ENCODE measurements at regions not wholly inside any gene's neighbourhood (a gene's known extent, or its start where the extent isn't known, plus 50 kb on each side); places are given as distances from the start of the nearest gene placed in this dataset.

DNA sequence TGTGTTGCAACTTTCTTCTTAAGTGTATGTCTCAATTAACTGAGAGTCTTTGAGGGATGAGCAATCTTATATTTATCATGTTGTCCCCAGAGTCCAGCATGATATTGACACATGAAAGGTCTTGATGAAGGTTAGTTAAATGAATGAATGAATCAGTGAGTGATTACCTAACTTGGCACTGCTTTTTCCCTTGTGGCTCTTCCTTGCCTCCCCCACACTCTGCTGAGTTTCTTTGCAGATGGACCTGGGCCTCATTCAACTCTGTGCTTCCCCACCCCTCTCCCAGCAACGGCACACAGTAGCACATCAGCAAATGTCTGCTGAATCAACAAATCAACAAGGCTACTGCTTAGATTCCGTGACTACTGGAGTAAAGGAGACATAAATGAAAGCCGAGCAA lies 235.1 kb upstream of the CXCL12 start:
- DNase-seq = no peak

GRCh38 chr10:44627591-44628354 lies 242.9 kb upstream of the CXCL12 start:
- no peak for DNase-seq

GRCh38 chr10:44628921-44629320 lies 244.0 kb upstream of the CXCL12 start:
- DNase-seq = no peak

- DNase-seq = no peak
Observed at GRCh38 chr10:44635176-44635575, 250.3 kb upstream of the CXCL12 start.

DNA sequence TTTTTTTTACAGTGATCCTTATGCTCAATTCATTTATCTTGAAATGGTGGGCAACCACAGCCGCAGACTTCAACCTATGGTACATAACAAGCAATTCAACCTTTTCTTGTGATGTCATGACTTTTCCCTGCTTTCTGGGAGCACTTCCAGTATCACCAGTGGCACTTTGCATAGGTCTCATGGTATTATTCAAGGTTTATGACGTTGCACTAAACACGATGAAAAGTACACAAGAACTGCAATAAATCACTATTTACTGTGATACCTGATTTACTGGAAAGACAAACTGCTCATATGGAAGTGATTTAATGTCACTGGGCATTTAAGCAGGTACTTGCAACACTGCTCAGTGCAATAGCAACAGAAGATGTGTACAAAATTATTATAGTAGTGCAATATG lies 251.7 kb upstream of the CXCL12 start:
- no peak for DNase-seq

GRCh38 chr10:44640429-44640828 lies 255.5 kb upstream of the CXCL12 start:
- DNase-seq = no peak

DNA sequence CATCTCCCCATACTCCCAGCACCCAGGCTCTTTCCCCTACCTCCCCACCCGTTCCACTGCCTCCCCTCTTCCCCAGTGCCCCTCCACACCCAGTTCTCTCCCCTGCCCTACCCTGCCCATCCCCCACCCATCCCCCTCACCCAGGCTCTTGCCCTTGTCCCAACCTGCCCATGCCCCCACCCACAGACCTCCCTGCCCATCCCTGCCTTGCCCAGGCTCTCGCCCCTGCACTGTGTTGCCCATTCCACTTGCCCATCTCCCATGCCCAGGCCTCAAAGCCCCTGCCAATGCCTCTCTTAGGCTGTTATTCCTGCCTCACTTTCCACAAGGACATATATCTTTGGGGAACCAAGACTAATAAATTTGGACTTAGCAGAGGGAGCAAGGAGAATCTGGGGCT lies 262.6 kb upstream of the CXCL12 start:
- no peak for DNase-seq

GRCh38 chr10:44647877-44648542 lies 263.1 kb upstream of the CXCL12 start:
- DNase-seq = no peak

GRCh38 chr10:44650691-44651661 lies 260.2 kb upstream of the TMEM72 start:
- peak; percentile 63 for DNase-seq

DNA sequence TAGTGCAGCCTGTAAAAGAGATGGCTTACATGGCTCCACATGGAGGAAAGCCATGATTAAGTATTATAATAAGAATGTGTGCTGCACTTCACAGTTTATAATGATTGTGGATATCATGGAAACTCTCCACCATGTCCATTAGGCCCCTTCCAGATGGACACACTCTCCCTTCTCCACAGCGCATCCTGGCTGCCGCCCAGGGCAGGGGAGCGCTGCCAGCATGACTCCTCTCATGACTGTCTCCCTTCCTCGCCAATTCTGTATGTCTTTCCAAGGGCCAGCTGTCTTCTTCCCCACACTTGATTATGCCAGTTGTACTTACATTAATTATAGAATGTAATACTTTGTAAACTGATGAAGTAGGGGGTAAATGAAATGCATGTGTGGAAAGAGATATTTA lies 259.3 kb upstream of the TMEM72 start:
- peak; percentile 72 for DNase-seq

DNA sequence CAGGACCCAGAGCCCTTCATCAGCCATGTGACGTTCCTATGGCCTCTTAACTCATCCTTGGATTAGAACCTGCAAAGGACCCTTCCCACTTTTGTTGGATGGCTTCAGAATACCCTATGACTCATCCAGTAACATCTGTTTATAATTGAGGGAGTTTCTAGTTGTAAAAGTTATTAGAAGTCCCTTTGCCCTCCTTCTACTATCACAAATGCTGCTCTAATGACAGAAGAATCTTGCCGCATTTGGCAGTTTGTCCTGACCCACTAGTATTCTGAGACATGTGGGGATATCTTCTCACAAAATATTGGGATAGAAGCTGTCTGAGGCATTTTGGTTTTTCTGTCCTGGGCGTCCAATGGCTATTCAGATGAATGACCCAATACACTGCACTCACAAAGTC lies 251.8 kb upstream of the TMEM72 start:
- DNase-seq = no peak

GRCh38 chr10:44660271-44660670 lies 250.9 kb upstream of the TMEM72 start:
- no peak for DNase-seq

GRCh38 chr10:44662051-44662450 lies 249.1 kb upstream of the TMEM72 start:
- DNase-seq = no peak

GRCh38 chr10:44668336-44668735 lies 242.8 kb upstream of the TMEM72 start:
- DNase-seq = no peak

DNA sequence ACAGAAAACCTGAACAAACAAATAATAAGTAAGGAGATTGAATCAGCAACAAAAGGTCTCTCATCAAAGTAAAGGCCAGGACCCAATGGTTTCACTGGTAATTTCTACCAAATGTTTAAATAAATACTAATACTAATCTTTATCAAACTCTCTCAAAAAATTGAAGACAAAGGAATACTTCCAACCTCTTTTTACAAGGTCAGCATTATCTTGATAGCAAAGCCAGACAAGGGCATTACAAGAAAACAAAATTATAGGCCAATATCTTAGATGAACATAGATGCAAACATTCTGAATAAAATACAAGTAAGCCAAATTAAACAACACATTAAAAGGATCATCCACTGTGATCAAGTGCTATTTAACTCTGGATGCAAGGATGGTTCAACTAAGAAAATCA lies 239.8 kb upstream of the TMEM72 start:
- DNase-seq = no peak

DNA sequence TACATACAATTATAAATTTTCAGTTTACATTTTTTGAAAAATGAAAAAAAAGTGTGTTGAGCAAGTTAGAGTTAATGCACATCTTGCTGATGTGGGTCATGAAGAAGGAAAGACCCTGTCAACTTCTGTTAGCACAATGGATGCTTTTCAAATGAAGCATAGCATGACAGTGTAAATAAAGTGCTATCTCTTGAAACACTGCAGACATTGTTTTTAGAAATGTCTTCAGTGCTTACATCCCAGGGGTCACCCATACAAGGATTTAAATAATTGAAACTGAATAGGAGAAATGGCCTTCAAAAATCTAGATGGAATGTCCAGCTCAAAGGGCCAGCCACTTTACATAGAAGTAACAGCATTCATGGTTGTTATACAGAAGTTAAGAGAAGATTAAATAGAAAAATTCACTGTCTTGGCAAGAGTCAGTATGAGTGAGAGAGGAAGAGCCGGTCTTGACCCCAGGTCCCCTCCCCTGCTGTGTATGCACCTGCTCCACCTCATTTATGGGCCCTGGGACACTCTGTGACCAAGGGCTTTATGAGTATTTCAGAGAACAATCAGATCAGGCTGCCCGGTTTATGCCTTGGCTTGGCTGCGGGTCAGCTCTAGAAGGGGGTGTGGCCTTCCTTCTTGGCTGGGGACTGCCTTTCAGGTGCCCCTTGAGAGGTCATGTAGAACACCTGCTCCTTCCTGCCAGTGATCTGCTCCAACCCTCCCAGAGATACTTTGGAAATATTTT lies 237.7 kb upstream of the TMEM72 start:
- no peak for DNase-seq

DNA sequence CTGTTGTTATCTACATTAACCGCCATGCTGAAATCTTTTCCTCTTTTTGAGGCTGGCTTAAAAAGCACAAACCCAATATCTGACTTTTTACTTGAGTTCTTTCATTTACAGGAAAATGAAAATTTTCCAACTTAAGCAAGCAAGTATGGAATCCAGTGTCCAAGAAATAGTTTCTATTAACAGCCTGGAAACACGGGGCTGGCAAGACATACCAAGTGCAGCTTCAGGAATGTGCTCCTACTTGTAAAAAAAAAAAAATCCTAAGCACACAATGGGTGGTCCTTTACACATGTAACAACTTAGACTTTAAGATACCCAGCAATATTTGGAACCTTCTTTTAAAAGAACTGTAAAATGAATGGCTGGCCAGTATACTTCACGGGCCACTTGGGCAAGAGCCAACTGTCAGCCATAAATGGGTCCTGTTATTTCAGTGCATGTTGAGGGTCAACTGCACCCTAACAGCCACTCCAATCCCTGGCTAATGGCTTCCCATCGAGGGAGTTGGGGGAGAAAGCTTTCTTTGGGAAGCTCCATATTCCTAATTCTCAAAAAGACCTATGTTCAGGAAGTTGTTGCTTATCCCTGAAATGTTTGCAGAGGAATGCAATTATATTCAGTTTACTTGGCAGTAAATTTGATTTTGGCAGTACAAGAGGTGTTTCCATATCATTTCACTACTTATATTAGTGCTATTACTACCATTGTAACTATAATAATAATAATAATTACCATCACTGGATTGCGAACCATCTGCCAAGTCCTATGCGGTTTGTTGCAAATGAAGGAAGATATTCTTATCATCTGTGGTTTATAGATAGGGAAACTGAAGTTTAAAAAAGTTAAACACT lies 236.4 kb upstream of the TMEM72 start:
- DNase-seq = no peak

GRCh38 chr10:44675387-44675874 lies 235.7 kb upstream of the TMEM72 start:
- DNase-seq = no peak

DNA sequence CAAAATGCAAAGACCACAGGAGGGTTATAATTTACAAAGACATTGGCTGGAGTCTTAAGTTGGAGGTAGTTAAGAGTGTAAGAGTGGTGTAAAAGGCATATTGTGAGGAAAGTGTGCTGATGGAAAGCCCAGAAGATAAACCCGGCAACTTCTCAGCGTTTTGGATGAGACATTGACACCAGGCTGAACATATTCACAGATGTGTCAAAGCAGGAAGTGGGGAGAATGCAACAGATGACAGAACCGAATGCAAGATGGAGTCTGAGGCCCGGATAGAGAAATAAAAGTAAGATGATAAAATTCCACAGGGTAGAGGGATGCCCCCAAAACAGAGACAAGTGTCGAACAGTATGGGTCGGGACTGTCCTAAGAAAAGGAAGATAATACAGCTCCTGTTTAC lies 230.4 kb upstream of the TMEM72 start:
- no peak for DNase-seq

- DNase-seq = no peak
Observed at GRCh38 chr10:44682507-44682906, 228.6 kb upstream of the TMEM72 start.

DNA sequence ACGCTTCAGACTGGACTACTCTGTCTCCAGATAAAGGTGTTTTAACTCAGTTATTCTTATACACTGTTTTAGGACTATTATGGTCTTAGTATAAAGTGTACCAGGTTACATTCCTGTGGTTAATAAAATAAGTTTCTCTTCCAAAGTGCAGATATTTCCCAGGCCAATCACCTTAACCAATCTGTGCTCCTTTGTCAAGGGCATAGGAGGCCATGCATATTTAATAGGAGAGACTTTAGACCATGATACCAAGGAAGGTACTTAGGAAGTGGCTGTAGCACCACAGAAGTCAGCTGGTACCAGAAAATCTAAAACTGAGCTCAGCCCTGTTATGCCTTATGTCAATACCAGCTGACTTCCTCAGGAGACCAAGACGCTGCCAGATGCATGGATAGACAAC lies 226.5 kb upstream of the TMEM72 start:
- DNase-seq = no peak
